GM21529 (cell line): ENCODE measurements at regions not wholly inside any gene's neighbourhood (a gene's known extent, or its start where the extent isn't known, plus 50 kb on each side); places are given as distances from the start of the nearest gene placed in this dataset.

Experiments used
- ATAC-seq: cut with Tn5 transposase; IDR thresholded peaks from one replicate; pipeline ENCODE4 v1.9.1; 2021; ENCODE audit not compliant: unreplicated experiment

- ATAC-seq: no peak
Observed at GRCh38 chr5:93017376-93017775, 563.6 kb downstream of the NR2F1-AS1 start.

DNA sequence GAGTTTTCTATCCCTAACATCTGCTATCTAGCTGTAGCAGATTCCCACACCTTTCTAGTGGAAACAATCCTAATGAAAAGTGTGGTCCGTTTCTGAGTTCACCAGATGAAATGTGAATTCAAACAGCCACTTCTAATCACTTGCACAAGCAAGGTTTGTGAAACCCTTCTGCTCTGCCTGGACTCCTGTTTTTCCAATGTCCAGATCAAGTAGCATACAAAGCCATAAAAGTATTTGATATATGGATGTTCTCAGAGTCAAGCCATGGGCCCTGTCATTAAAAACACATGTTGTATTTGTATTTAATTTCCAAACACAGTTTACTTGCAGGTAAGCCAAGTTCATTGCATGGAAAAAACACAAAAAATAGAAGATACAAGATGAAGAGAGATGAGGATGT, 570.4 kb downstream of the NR2F1-AS1 start:
- no peak for ATAC-seq

- no peak for ATAC-seq
Observed at GRCh38 chr5:93010037-93010436, 571.0 kb downstream of the NR2F1-AS1 start.

DNA sequence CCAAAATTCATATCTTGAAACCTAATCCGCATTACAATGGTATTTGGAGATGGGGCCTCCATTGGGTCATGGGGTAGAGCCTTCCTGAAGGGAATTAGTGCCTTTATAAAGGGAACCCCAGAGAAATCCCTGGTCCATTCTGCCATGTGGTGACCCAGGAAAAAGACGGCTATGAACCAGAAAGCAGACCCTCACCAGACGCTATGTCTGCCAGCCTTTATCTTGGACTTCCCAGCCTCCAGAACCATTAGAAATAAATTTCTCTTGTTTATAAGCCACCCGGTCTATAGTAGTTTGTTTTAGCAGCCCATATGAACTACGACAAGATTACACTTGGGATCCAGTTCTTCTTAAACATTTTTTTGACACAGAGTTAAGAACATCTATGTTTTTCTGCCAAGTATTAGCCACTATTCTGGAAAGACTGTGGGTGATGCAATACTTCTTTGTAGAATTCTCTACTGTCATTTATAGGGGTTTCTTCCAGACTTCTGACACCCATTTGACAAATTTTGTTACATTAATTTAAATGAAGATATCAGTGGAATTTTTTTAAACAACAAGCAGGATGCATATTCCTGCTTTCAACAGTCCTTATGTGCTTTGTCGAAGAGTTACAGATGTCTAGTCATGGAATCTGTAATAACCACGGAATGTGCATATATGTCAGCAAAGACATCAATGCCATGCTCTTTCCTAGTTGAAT, 572.4 kb downstream of the NR2F1-AS1 start:
- ATAC-seq: no peak

GRCh38 chr5:93006915-93007314, 574.1 kb downstream of the NR2F1-AS1 start:
- no peak for ATAC-seq

DNA sequence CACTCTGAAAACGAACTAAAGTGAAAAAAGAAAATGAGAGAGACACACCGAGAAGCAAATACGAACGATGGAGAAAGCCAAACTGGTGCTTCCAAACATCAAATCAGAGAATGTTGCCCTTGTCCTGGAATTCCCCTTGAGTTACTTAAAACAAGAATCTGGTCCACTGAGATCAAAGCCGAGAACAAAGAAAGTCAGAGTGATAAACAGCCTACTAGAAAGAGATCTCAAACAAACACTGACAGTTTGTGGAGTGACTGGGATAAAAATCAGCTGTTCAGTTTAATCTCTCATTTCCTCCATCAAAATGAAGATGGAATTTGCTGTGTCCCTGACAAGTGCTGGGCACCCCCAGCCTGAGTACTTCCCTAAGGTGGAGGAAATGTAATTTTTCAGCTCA, 582.6 kb downstream of the NR2F1-AS1 start:
- no peak for ATAC-seq

DNA sequence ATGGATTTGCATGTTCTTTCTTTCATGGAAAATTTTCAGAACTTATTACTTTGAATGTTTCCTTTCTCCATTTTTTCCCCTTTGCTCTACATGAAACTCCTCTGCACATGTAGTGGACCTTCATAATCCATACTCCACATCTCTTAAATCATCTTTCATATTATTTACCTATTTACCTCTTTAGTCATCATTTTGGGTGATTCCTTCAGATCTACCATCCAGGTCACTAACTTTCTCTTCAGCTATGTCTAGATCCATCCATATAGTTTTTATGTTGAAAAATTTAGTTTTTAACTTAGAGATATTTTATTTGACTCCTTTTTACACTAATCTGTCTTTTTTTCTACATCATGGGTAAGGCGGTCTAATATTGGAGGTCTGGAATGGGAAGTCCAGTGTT, 586.6 kb downstream of the NR2F1-AS1 start:
- no peak for ATAC-seq

DNA sequence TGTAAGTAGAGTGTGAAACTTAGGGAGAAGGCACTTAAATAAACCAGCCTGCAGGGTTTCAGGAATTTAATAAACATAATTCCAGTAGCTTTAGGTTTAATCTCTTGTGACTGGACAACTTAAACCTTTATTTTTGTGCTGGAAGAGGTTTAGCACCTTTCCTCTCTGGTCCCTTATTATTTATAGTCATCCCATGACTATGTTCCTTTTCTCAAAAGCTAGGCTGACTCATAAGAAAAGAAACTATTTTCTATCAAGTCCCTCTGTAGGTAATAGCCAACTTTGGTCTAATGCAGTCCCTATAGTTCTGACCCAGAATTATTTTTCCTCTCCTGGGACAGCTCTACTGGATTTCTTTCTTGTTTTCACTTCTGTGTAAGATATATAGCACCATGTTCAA, 588.9 kb downstream of the NR2F1-AS1 start:
- ATAC-seq: no peak

GRCh38 chr5:92991581-92992067, 589.4 kb downstream of the NR2F1-AS1 start:
- ATAC-seq: no peak

DNA sequence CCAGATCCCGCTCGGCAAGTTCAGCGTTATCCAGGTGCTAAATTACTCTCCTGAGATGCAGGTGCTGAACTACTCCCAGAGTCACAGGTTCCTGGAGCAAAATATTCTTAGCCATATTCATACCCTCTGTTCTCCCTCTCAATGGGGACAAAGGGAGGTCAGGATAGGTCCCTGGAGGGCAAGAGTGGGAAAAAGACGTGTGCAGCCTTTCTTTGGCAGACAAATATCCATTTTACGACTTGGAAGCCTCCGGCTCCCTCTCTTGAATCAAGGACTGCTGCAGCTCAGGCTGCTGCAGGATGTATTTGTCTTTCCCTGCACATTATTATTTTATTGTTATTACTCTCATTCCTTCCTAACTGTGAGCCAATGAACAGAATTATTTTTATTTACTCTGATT, 590.2 kb downstream of the NR2F1-AS1 start:
- ATAC-seq: no peak

DNA sequence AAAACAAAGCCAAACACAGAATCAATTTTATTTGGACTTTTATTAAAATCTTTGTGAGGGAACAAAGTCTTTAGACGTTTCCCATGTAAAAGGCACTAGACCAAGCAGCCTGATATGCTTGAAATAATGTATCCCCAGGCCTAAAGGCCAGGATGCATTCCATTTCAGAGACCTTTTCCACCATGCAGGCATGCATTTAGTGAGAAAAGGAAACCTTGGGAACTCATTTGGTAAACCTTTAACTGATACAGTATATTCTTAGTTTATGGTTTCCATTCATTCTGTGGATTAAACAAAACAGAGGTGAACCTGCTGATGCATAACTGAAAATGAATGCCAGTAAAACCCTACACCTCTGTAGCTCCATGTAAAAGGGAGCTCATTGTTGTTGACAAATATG, 600.0 kb downstream of the NR2F1-AS1 start:
- no peak for ATAC-seq

DNA sequence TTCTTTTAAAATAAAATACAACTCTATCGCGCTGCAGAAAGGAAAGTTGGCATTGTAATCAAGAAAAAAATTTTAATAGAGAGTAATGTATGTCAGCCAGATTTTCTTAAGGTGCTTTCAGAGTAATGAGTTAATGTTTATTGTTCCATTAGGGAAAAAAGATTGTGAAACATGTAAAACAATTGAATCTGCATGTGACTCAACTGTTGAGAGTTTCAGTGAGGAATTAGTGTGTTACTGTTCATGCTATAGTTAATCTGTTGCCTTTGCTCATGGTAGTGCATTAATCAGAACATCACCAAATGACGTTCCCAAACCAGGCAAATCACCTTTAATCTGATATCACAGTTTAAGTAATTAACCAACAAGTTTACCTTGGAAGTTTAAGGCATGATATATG, 600.5 kb downstream of the NR2F1-AS1 start:
- no peak for ATAC-seq

DNA sequence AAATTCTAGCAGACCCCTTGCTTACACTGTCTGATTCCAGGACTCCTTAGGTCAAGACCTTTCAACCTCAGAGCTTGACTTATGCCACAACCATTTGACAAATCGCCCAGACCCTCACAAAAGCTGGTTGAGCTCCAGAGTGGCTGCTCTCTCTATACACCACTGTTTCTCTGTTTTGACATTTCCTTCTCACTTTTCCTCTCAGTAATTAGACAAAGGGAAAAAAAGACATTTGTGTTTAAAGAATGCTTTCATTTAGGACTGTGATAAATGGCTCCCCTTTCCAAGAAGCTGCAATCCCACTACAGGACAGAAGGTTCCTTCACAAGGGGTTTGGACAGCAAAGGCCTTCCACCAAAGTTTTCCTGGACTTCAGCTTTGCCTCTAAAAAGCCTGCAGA, 601.3 kb downstream of the NR2F1-AS1 start:
- no peak for ATAC-seq

GRCh38 chr5:92977846-92978540, 603.0 kb downstream of the NR2F1-AS1 start:
- no peak for ATAC-seq

DNA sequence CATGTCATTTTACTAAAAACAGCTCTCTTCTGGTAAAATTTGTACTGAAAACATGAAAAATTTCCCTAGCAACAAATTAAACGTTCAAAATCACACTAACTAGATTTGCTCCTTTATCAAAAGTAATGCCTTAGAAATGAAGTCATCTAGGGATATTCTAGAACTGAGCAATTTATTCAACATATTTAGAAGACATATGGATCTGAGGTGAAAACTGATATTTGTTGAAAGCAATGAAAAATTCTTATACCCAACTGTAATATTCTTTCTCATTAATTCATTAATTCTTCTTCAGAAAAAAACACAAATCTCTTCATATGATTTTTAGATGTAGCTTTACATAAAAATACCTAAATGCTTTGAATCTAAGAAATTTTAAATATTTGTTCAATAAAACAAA, 604.9 kb downstream of the NR2F1-AS1 start:
- no peak for ATAC-seq

DNA sequence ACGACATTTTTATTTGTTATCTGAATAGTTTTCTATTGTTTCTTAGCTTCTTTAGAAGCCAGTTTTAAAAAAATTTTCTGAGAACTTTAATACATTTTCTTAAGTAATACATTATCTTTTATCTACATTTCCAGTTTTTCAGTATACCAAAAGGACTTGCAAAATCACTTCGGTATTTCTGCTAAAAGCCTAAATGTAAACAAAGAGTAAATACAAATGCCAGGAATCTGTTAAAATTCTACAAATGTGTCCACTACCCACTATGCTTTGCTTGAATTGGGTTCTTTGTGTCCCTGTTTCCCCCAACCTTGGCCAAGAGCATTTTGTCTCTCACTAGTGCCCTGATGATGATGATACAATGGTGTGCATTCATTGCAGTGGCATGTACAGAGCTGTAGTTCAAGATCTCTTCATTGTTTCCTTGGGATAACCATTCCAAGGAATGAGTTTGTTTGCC, 611.2 kb downstream of the NR2F1-AS1 start:
- ATAC-seq: no peak

DNA sequence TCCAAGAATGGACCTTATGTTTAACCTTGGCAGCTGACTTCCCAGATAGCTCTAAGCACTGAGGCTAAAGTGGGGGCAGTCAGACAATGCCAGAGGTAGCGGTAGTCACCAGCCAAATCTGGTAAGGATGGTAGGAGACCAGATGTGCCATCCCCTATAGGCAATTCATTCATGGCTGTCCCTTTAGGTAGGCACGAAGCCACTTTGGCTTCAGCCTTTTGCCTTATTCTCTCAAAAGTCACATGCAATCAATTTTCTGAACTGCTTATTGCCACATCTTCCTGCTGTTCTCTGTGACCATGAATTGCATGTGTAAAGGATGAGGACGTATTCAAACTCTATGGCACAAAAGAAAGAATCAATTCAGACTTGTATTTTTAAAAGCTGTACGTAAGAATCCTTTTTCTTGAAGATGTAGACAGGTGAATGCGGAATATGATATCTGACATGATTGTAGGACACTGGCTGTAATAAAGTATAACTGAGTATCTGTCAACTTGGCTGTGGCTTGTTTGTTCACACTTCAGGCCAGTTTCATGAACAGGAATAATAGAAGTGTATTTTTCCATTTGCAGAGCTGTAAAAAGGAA, 611.7 kb downstream of the NR2F1-AS1 start:
- ATAC-seq: no peak

DNA sequence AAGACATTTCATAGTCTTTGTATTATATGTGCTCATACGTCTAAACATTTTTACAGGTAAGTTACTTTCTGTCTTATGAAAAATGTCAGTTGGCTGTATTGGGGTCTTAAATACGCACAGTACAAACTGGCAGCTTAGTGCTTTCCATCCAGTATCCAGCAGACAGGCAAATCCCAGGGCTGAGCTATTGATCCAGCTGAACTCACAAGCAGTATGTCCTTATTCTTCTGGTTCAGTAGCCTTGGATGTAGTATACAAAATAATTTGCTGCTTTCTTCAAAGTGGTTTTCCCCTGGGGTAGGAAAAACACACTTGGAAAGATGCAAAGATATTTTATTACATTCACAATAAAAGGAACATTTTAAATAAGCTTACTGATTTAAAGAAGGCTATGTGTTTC, 617.2 kb downstream of the NR2F1-AS1 start:
- ATAC-seq: no peak

DNA sequence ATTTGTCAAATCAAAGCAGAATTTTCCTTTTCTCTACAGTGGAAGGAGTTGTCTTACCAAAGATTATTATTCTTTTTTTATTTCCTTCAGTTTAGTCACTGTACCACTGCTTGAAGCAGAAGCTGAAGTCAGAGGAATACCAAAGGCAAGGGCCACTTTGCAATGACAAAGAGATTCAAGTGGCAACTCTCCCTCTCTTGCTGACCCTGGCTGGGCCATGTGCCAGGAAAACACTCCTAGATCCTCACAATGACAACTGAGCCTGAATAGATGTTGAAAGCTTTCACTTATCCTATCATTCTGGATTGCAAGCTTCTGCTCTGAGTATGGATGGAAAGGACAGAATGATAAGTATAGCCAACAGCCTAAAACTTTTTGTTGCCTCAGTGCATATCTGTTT, 618.3 kb downstream of the NR2F1-AS1 start:
- ATAC-seq: no peak

DNA sequence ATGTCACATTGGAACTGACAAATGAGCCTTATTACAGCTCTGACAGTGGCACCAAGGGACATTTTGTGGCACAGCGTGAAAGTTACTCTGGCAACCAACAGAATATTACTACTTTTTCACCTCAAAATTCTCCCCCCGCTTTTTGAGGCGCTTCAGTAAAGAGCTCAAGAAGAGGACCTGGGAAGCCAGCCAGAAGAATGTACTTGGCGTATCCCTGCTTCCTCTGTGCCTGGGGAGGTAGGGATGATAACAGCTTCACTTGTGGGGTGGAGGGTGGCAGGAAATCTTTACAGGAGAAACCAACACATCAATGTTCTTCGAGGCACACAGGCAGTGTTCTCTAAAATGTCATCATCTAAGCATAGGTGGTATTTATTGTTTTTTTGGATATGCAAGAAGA, 624.1 kb downstream of the NR2F1-AS1 start:
- ATAC-seq: no peak

GRCh38 chr5:92952243-92952642, 628.8 kb downstream of the NR2F1-AS1 start:
- ATAC-seq: no peak

- ATAC-seq: no peak
Observed at GRCh38 chr5:92951746-92952145, 629.3 kb downstream of the NR2F1-AS1 start.
